ENCODE measurements at regions not wholly inside any gene's neighbourhood (a gene's known extent, or its start where the extent isn't known, plus 50 kb on each side); places are given as distances from the start of the nearest gene placed in this dataset.

DNA sequence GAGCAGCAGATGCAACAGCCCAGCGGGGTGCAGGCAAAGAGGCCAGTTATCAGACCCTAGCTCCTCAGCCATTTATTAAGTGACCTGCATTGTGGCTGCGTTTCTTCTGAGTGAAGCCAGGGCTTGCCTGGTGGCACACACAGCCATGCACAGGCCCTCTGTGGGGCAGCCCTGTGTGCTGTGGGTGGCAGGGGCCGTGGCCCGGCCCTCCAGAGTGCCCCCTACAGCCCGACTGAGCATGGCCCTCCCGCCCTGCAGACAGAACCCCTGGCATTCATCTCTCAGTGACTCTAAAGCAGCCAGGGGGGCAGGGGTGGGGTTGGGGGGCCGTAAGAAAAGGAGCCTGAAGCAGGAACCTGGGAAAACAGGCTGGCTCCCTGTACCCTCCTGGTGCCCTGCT lies 226.0 kb upstream of the PWP1 start:
- no peak overlapping the region for H3K9ac ChIP-seq (replicated peaks; ENCODE audit: extremely low read depth, insufficient read depth, low read length)
- ChIA-PET CTCF (no interaction called here), POLR2A (no interaction called here)
- no peak overlapping the region for H3K27ac ChIP-seq (ENCODE audit: insufficient read depth, low read depth, low read length)
- dilution Hi-C loops (cut with MboI; ENCODE audit: extremely low pct_ligation_motif_present, low sequenced_read_pairs): no loop called here
- no peaks in the 10 kb centered on the region for H3K36me3 ChIP-seq (ENCODE audit: control insufficient read depth in 2 of 2, extremely low read depth in 1 of 2, insufficient read depth in 2 of 2, low read length in 2 of 2)
- H3K4me1 ChIP-seq (ENCODE audit: control insufficient read depth, extremely low read depth, insufficient read depth, low read length): no peaks in the 10 kb centered on the region
- no peak for FAIRE-seq
- intact Hi-C loops (cut with micrococcal nuclease): no loop called here
- H3K4me3 ChIP-seq (replicated peaks in 1 of 3; ENCODE audit: insufficient read depth in 1 of 3, low read depth in 1 of 3, low read length in 3 of 3): no peak overlapping the region
- TF ChIP-seq POLR2A (IDR thresholded peaks at IDR 0.05; ENCODE audit: low read depth, low read length): no peak
- no peak for TF ChIP-seq GATA2 (IDR thresholded peaks at IDR 0.05; ENCODE audit: insufficient read depth, insufficient read length, low read depth, low read length)
- TF ChIP-seq JUN (IDR thresholded peaks at IDR 0.05; ENCODE audit: borderline replicate concordance, insufficient read depth, insufficient read length, low read depth): no peak
- TF ChIP-seq, protein P1, sequence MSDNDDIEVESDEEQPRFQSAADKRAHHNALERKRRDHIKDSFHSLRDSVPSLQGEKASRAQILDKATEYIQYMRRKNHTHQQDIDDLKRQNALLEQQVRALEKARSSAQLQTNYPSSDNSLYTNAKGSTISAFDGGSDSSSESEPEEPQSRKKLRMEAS (IDR thresholded peaks at IDR 0.05; ENCODE audit: insufficient read depth, insufficient read length): no peak
- no peak for TF ChIP-seq MYC (IDR thresholded peaks at IDR 0.05; ENCODE audit: low read depth, low read length)
- H3K4me2 ChIP-seq (ENCODE audit: insufficient read depth, low read length): no peak overlapping the region
- no peaks in the 10 kb centered on the region for H3K79me2 ChIP-seq (ENCODE audit: control insufficient read depth, insufficient read depth, low read length)
- no peaks in the 10 kb centered on the region for H4K20me1 ChIP-seq (replicated peaks; ENCODE audit: control insufficient read depth, extremely low read depth, insufficient read depth, low read length)
- no peaks in the 10 kb centered on the region for H3K9me3 ChIP-seq (replicated peaks; ENCODE audit: control insufficient read depth, insufficient read depth, low read length)
- no TSS peak for BruUV-seq (replicated peaks)
- no peak for DNase-seq (ENCODE audit: low read depth, low spot score)
- H3K9me1 ChIP-seq (replicated peaks; ENCODE audit: control insufficient read depth, extremely low read depth, insufficient read depth, low read length): no peaks in the 10 kb centered on the region
- H2AFZ ChIP-seq (ENCODE audit: low read depth, low read length): no peak overlapping the region
- no peaks in the 10 kb centered on the region for H3K27me3 ChIP-seq (ENCODE audit: control insufficient read depth in 2 of 2, insufficient read depth in 2 of 2, low read length in 2 of 2)

DNA sequence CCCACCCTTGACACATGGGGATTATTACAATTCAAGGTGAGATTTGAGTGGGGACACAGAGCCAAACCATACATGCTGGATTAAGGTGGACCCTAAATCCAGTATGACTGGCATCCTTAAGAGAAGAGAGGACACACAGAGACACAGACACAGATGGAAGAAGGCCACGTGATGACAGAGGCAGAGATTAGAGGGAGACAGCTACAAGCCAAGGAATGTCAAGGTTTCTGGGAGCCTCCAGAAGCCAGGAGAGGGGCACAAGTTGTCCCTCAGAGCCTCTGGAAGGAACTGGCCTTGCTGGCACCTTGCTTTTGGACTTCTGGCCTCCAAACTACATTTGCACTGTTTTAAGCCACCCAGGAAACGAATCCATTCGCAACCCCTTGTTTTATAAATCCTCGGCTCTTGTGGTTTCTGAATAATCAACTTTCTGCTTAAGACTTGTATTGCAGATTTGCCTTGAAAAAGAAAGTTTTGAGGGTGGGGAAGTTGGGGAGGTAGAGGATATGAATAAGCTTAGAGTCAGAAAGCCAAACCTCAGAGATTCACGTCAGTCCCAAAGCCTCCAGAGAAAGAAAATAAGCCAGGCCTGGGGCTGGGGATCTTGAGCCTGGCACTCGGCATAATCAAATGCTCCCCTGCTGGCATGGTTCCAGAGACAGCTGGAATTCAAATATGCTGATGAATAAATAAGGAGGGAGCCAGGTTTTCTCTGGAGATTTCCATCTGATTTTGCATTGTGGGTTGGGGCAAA lies 224.2 kb upstream of the PWP1 start:
- Histone ChIP-seq H4K20me1 (replicated peaks; ENCODE audit: control insufficient read depth, extremely low read depth, insufficient read depth, low read length) (no peaks in the 10 kb centered on the region), H3K9me3 (replicated peaks; ENCODE audit: control insufficient read depth, insufficient read depth, low read length) (no peaks in the 10 kb centered on the region), H3K79me2 (ENCODE audit: control insufficient read depth, insufficient read depth, low read length) (no peaks in the 10 kb centered on the region), H3K27me3 (ENCODE audit: control insufficient read depth in 2 of 2, insufficient read depth in 2 of 2, low read length in 2 of 2) (no peaks in the 10 kb centered on the region), H3K9me1 (replicated peaks; ENCODE audit: control insufficient read depth, extremely low read depth, insufficient read depth, low read length) (no peaks in the 10 kb centered on the region), H3K36me3 (ENCODE audit: control insufficient read depth in 2 of 2, extremely low read depth in 1 of 2, insufficient read depth in 2 of 2, low read length in 2 of 2) (no peaks in the 10 kb centered on the region), H3K4me1 (ENCODE audit: control insufficient read depth, extremely low read depth, insufficient read depth, low read length) (no peaks in the 10 kb centered on the region), H3K27ac (ENCODE audit: insufficient read depth, low read depth, low read length) (no peak overlapping the region), H3K4me3 (replicated peaks in 1 of 3; ENCODE audit: insufficient read depth in 1 of 3, low read depth in 1 of 3, low read length in 3 of 3) (no peak overlapping the region), H3K4me2 (ENCODE audit: insufficient read depth, low read length) (no peak overlapping the region), H2AFZ (ENCODE audit: low read depth, low read length) (no peak overlapping the region), H3K9ac (replicated peaks; ENCODE audit: extremely low read depth, insufficient read depth, low read length) (no peak overlapping the region)
- no peak for DNase-seq (ENCODE audit: low read depth, low spot score)
- TF ChIP-seq FOS (IDR thresholded peaks at IDR 0.05; ENCODE audit: borderline replicate concordance, insufficient read depth, low read length): no peak
- TF ChIP-seq JUN (IDR thresholded peaks at IDR 0.05; ENCODE audit: borderline replicate concordance, insufficient read depth, insufficient read length, low read depth): no peak
- no peak for TF ChIP-seq EZH2 (IDR thresholded peaks at IDR 0.05; ENCODE audit: borderline replicate concordance, low read depth, low read length, severe bottlenecking)
- ChIA-PET POLR2A (no interaction called here), CTCF (no interaction called here)
- dilution Hi-C loops (cut with MboI; ENCODE audit: extremely low pct_ligation_motif_present, low sequenced_read_pairs) (no loop called here), intact Hi-C loops (cut with micrococcal nuclease) (no loop called here)
- no peak for FAIRE-seq
- BruUV-seq (replicated peaks): no TSS peak
